Esophagus muscularis mucosa (tissue), 4 donors: ENCODE measurements at regions not wholly inside any gene's neighbourhood (a gene's known extent, or its start where the extent isn't known, plus 50 kb on each side); places are given as distances from the start of the nearest gene placed in this dataset.

Experiments
- DNase-seq: peaks from one replicate; pipeline ENCODE4 v3.0.0-alpha.2; 2017; ENCODE audit errors: extremely low spot score
- H3K27ac ChIP-seq, 4 donors: fragments of 200-600 bp; sonication (generic); replicated peaks in 1 of 4; 1 replicate in 3 of 4; 2 replicates in 1 of 4; pipeline ENCODE4 v1.5.1; 2016 to 2019; ENCODE audit warnings: mild to moderate bottlenecking in 1 of 4
- H3K27me3 ChIP-seq, 4 donors: fragments of 200-600 bp; sonication (generic); one replicate each; pipeline versions ENCODE4 v1.5.1 to v1.6.0; 2016 to 2019
- H3K36me3 ChIP-seq, 4 donors: fragments of 200-600 bp; sonication (generic); one replicate each; pipeline ENCODE4 v1.5.1; 2016 to 2019
- H3K4me1 ChIP-seq, 4 donors: fragments of 200-600 bp; sonication (generic); one replicate each; pipeline ENCODE4 v1.5.1; 2016 to 2019
- H3K4me3 ChIP-seq, 4 donors: fragments of 200-600 bp; sonication (generic); 1 replicate in 2 of 4; 2 replicates in 2 of 4; pipeline ENCODE4 v1.5.1; 2016 to 2019; ENCODE audit warnings: mild to moderate bottlenecking in 4 of 4, moderate library complexity in 1 of 4
- H3K9me3 ChIP-seq, 4 donors: fragments of 200-600 bp; sonication (generic); 1 replicate in 3 of 4; 2 replicates in 1 of 4; pipeline ENCODE4 v1.5.1; 2016 to 2019
- CTCF ChIP-seq, 3 experiments: fragments of 200-600 bp in 2 of 3; fragments of 450-650 bp in 1 of 3; sonication (generic) in 2 of 3; IDR thresholded peaks; one replicate each; pipeline ENCODE4 v1.5.1; 2017 to 2019; ENCODE audit warnings: antibody characterized with exemption in 3 of 3, mild to moderate bottlenecking in 2 of 3, moderate library complexity in 1 of 3
- EP300 ChIP-seq: sonication (generic); formaldehyde crosslinking; IDR thresholded peaks from one replicate; pipeline ENCODE4 v1.6.1; 2017; ENCODE audit warnings: antibody characterized with exemption
- POLR2A ChIP-seq: fragments of 450-650 bp; IDR thresholded peaks from one replicate; pipeline ENCODE4 v1.6.1; 2017; ENCODE audit warnings: antibody characterized with exemption, moderate library complexity, mild to moderate bottlenecking, low read depth
- POLR2AphosphoS5 ChIP-seq, 2 donors: sonication (generic); formaldehyde crosslinking; IDR thresholded peaks; one replicate each; pipeline ENCODE4 v1.6.1; 2017; ENCODE audit warnings: antibody characterized with exemption in 2 of 2
- WGBS: methylation state at CpG from one replicate; pipeline ENCODE4 v1.1.5; 2018; 5-methylcytosine and 5-hydroxymethylcytosine counted together
- intact Hi-C: fragments of 100-400 bp; cut with DNase I; formaldehyde crosslinking; loops from one replicate; pipeline ENCODE4 v1.15.1; 2023

- Histone ChIP-seq H3K27me3 (no peaks in the 10 kb centered on the region), H3K4me3 (no peak overlapping the region), H3K27ac (no peak overlapping the region), H3K36me3 (no peaks in the 10 kb centered on the region), H3K9me3 (no peaks in the 10 kb centered on the region), H3K4me1 (no peaks in the 10 kb centered on the region)
- intact Hi-C loops: no loop called here
- WGBS: 95% methylated on average over 2 of the region's 2 CpGs
- DNase-seq: no peak
- TF ChIP-seq POLR2A (no peak), EP300 (no peak), CTCF (IDR thresholded peaks at IDR 0.05) (no peak), POLR2AphosphoS5 (IDR thresholded peaks at IDR 0.05) (no peak)
Observed at GRCh38 chr5:74093561-74093960, 467.6 kb downstream of the ARHGEF28 start.

GRCh38 chr5:74092766-74093165 lies 466.8 kb downstream of the ARHGEF28 start:
- 97% methylated on average over 2 of the region's 2 CpGs for WGBS
- TF ChIP-seq CTCF (IDR thresholded peaks at IDR 0.05) (no peak), EP300 (no peak), POLR2AphosphoS5 (IDR thresholded peaks at IDR 0.05) (no peak), POLR2A (no peak)
- intact Hi-C loops: no loop called here

GRCh38 chr5:74085782-74086181 lies 459.8 kb downstream of the ARHGEF28 start:
- Histone ChIP-seq H3K27me3 (no peaks in the 10 kb centered on the region), H3K4me3 (no peak overlapping the region), H3K27ac (no peak overlapping the region), H3K36me3 (no peaks in the 10 kb centered on the region), H3K9me3 (no peaks in the 10 kb centered on the region), H3K4me1 (no peaks in the 10 kb centered on the region)
- DNase-seq: peak; percentile 75
- 100% methylated on average over 2 of the region's 2 CpGs for WGBS
- TF ChIP-seq POLR2AphosphoS5 (IDR thresholded peaks at IDR 0.05): no peak
- TF ChIP-seq POLR2A: no peak
- no peak for TF ChIP-seq CTCF (IDR thresholded peaks at IDR 0.05)
- no peak for TF ChIP-seq EP300
- intact Hi-C loops: no loop called here

More at GRCh38 chr5:74092766-74093165, 466.8 kb downstream of the ARHGEF28 start:
- Histone ChIP-seq H3K9me3 (no peaks in the 10 kb centered on the region), H3K4me1 (no peaks in the 10 kb centered on the region), H3K36me3 (no peaks in the 10 kb centered on the region), H3K27me3 (no peaks in the 10 kb centered on the region), H3K27ac (no peak overlapping the region), H3K4me3 (no peak overlapping the region)
- DNase-seq: no peak

DNA sequence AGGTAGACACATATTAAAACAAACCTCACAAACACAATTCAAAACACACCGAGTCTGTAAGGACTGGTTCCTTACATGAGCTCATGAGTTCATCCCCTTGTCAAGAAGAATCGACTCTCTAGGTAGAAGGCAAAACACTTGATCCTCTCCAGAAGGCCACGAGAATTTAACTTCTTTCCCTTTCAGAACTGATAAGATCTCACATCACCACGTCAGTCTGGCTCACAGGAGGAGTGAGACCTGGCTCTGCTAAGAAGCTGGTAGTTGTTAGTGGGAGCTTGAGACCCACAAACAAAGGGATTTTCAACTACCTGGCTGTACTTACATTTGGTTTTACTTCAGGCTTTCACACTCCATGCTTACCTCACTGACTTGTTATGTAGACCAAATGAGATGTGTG lies 459.2 kb downstream of the ARHGEF28 start:
- intact Hi-C loops: no loop called here
- WGBS: 48% methylated on average over 4 of the region's 4 CpGs
- Histone ChIP-seq H3K27me3 (no peaks in the 10 kb centered on the region), H3K9me3 (no peaks in the 10 kb centered on the region), H3K36me3 (no peaks in the 10 kb centered on the region), H3K4me1 (no peaks in the 10 kb centered on the region), H3K27ac (no peak overlapping the region), H3K4me3 (no peak overlapping the region)
- TF ChIP-seq POLR2A (no peak), EP300 (no peak), POLR2AphosphoS5 (IDR thresholded peaks at IDR 0.05) (no peak), CTCF (IDR thresholded peaks at IDR 0.05) (no peak)
- peak; percentile 60 for DNase-seq

DNA sequence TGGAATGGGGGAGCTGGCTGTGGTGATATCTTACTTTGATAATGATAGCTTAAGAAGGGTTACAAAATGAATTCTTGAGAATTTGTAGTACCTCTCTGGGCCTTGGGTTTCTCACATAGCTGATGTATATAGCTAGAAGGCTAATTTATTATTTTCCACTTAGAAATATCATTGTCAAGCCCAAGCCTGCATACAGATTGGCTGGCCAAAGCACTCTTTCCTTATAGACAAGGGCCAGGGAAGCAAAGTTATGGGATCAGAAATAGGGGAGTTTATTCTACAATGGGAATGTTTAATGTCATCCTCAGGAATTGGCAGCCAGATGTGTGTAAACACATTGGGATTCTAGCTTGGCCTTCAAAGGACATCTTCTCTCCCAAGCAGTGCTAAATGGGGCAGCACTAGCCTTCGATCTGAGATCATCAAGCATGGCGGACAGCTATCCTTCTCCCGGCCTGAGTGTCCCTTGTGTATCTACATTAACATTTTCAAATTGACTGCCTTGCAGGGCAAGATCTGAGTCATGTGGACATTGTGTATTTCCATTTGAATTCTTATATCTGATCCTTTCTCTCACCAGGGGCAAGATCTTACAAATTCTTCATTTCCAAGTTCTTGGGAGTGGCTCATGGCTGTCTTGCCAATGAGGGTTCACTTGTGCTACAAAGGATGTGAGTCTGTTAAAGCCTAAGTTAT lies 457.2 kb downstream of the ARHGEF28 start:
- Histone ChIP-seq H3K9me3 (no peaks in the 10 kb centered on the region), H3K27ac (no peak overlapping the region), H3K27me3 (no peaks in the 10 kb centered on the region), H3K36me3 (no peaks in the 10 kb centered on the region), H3K4me3 (no peak overlapping the region), H3K4me1 (no peaks in the 10 kb centered on the region)
- WGBS: 67% methylated on average over 3 of the region's 3 CpGs
- intact Hi-C loops: no loop called here
- peak; percentile 66 for DNase-seq
- TF ChIP-seq EP300: no peak
- no peak for TF ChIP-seq POLR2AphosphoS5 (IDR thresholded peaks at IDR 0.05)
- TF ChIP-seq POLR2A: no peak
- no peak for TF ChIP-seq CTCF (IDR thresholded peaks at IDR 0.05)
